SIG-M5 treated with dmso at 0.1 percent for 504 hours (cell line): ENCODE measurements at regions not wholly inside any gene's neighbourhood (a gene's known extent, or its start where the extent isn't known, plus 50 kb on each side); places are given as distances from the start of the nearest gene placed in this dataset.
A peak's percentile ranks its signal among the peaks of the same experiment; 100 is the strongest.
"Not testable (repeated sequence)": the region's sequence is repeated elsewhere in the genome, so short reads cannot be mapped to it uniquely, and the experiment has no call there.

Experiments
- DNase-seq: peaks from one replicate; lab custom pipeline; 2025; ENCODE audit not compliant: unreplicated experiment; lab: John Stamatoyannopoulos, UW

- peak; percentile 64 for DNase-seq
These were observed 797.3 kb downstream of the BCL11A start for GRCh38 chr2:59756150-59756549.

- DNase-seq = no peak
These were observed 799.3 kb downstream of the BCL11A start for GRCh38 chr2:59754011-59754735.

- DNase-seq = peak; percentile 1
These were observed 800.9 kb downstream of the BCL11A start for GRCh38 chr2:59752512-59752911.

- DNase-seq = no peak
These were observed 801.4 kb downstream of the BCL11A start for GRCh38 chr2:59752071-59752470.

- not testable (repeated sequence) for DNase-seq
These were observed 802.2 kb downstream of the BCL11A start for GRCh38 chr2:59751214-59751613.

- no peak for DNase-seq
These were observed 807.2 kb downstream of the BCL11A start for GRCh38 chr2:59746291-59746690.

GRCh38 chr2:59745085-59745484 is 808.4 kb downstream of the BCL11A start:
- DNase-seq = no peak

GRCh38 chr2:59744436-59744835 is 809.0 kb downstream of the BCL11A start:
- DNase-seq = no peak

- no peak for DNase-seq
These were observed 811.6 kb downstream of the BCL11A start for GRCh38 chr2:59741840-59742239.

- no peak for DNase-seq
These were observed 814.3 kb downstream of the BCL11A start for GRCh38 chr2:59739166-59739565.

GRCh38 chr2:59737299-59737698 is 816.2 kb downstream of the BCL11A start:
- DNase-seq = no peak

GRCh38 chr2:59734743-59735142 is 818.7 kb downstream of the BCL11A start:
- DNase-seq = no peak

- DNase-seq = no peak
These were observed 819.5 kb downstream of the BCL11A start for GRCh38 chr2:59733970-59734369.

GRCh38 chr2:59733567-59733930 is 819.9 kb downstream of the BCL11A start:
- DNase-seq = no peak

GRCh38 chr2:59732871-59733566 is 820.4 kb downstream of the BCL11A start:
- DNase-seq = no peak

- no peak for DNase-seq
These were observed 826.3 kb downstream of the BCL11A start for GRCh38 chr2:59727121-59727590.

- DNase-seq = peak; percentile 72
These were observed 827.0 kb downstream of the BCL11A start for GRCh38 chr2:59726228-59727120.

- DNase-seq = no peak
These were observed 828.7 kb downstream of the BCL11A start for GRCh38 chr2:59724746-59725145.

GRCh38 chr2:59720296-59720866 is 833.1 kb downstream of the BCL11A start:
- no peak for DNase-seq

- DNase-seq = no peak
These were observed 839.9 kb downstream of the BCL11A start for GRCh38 chr2:59713577-59713976.

- DNase-seq = no peak
These were observed 842.3 kb downstream of the BCL11A start for GRCh38 chr2:59711121-59711520.
